Peyer's patch (tissue), 4 donors: ENCODE measurements at regions not wholly inside any gene's neighbourhood (a gene's known extent, or its start where the extent isn't known, plus 50 kb on each side); places are given as distances from the start of the nearest gene placed in this dataset.

Experiments
- CTCF ChIP-seq, 6 experiments: fragments of 450-650 bp in 4 of 6; fragments of 200-600 bp in 2 of 6; sonication (generic) in 1 of 6; IDR thresholded peaks; one replicate each; pipeline ENCODE4 v1.5.1; 2017 to 2019; ENCODE audit warnings: antibody characterized with exemption in 6 of 6, mild to moderate bottlenecking in 3 of 6, moderate library complexity in 1 of 6
- POLR2A ChIP-seq, 2 donors: fragments of 450-650 bp; IDR thresholded peaks; one replicate each; pipeline ENCODE4 v1.5.1; 2017; ENCODE audit warnings: antibody characterized with exemption in 2 of 2, mild to moderate bottlenecking in 2 of 2, moderate library complexity in 2 of 2

- TF ChIP-seq POLR2A (IDR thresholded peaks at IDR 0.05) (no peak), CTCF (IDR thresholded peaks at IDR 0.05) (no peak)
Measured at GRCh38 chr2:221314786-221315185, 257.3 kb downstream of the EPHA4 start.
